Endothelial cell of umbilical vein (primary cell): ENCODE measurements at regions not wholly inside any gene's neighbourhood (a gene's known extent, or its start where the extent isn't known, plus 50 kb on each side); places are given as distances from the start of the nearest gene placed in this dataset.

Experiments used
- BruUV-seq: library from RNA; stranded (reverse); fragments of 400-500 nt; replicated peaks from 2 replicates; lab custom pipeline; 2021; lab: Mats Ljungman, UMichigan
- CTCF ChIA-PET: fragments of 300-600, 350-600 bp; sonication (Branson Sonifier 250); formaldehyde crosslinking; loops from one replicate; lab custom pipeline; 2021; ENCODE audit warnings: antibody characterized with exemption, inconsistent platforms; lab: Charles Lee
- POLR2A ChIA-PET: fragments of 300-600, 350-600 bp; sonication (Branson Sonifier 250); formaldehyde crosslinking; loops from one replicate; lab custom pipeline; 2021; ENCODE audit warnings: antibody characterized with exemption, inconsistent platforms; lab: Charles Lee
- DNase-seq: peaks from one replicate; pipeline ENCODE4 v3.0.0-alpha.2; 2011; ENCODE audit warnings: low read depth, low spot score
- FAIRE-seq: peaks from 2 replicates; lab custom pipeline; 2011; peaks lifted over from hg19 to GRCh38; lab: Jason Lieb, UNC
- H2AFZ ChIP-seq: 2 replicates; pipeline ENCODE4 v1.6.0; 2012; ENCODE audit warnings: low read depth, low read length, control low read depth, inconsistent platforms
- H3K27ac ChIP-seq: 2 replicates; pipeline ENCODE4 v1.5.1; 2011; ENCODE audit warnings: low read depth, mild to moderate bottlenecking, control low read depth, low read length, moderate library complexity; ENCODE audit not compliant: insufficient read depth
- H3K27me3 ChIP-seq, 2 experiments: 2 replicates each; pipeline versions ENCODE4 v1.6.0 to v1.6.1; 2011; ENCODE audit warnings: low read length in 2 of 2, mixed read lengths in 1 of 2; ENCODE audit not compliant: control insufficient read depth in 2 of 2, insufficient read depth in 2 of 2
- H3K36me3 ChIP-seq, 2 experiments: 2 replicates in 1 of 2; 3 replicates in 1 of 2; pipeline ENCODE4 v1.5.1; 2011; ENCODE audit warnings: low read length in 2 of 2, mild to moderate bottlenecking in 1 of 2, moderate library complexity in 1 of 2; ENCODE audit not compliant: control insufficient read depth in 2 of 2, insufficient read depth in 2 of 2; ENCODE audit errors: extremely low read depth in 1 of 2
- H3K4me1 ChIP-seq: 3 replicates; pipeline ENCODE4 v1.5.1; 2011; ENCODE audit warnings: mild to moderate bottlenecking, low read length; ENCODE audit not compliant: control insufficient read depth, insufficient read depth; ENCODE audit errors: extremely low read depth
- H3K4me2 ChIP-seq: 2 replicates; pipeline ENCODE4 v1.6.1; 2011; ENCODE audit warnings: low read length, control low read depth, mixed read lengths; ENCODE audit not compliant: insufficient read depth
- H3K4me3 ChIP-seq, 3 experiments: fragments of 200-600 bp in 1 of 3; sonication (generic), shearing (Covaris generic) in 1 of 3; replicated peaks in 1 of 3; 2 replicates each; pipeline ENCODE4 v1.5.1; 2011 to 2016; ENCODE audit warnings: control low read depth in 3 of 3, low read length in 3 of 3, mild to moderate bottlenecking in 2 of 3, inconsistent platforms in 1 of 3, low read depth in 1 of 3, moderate library complexity in 1 of 3; ENCODE audit not compliant: insufficient read depth in 1 of 3
- H3K79me2 ChIP-seq: 2 replicates; pipeline ENCODE4 v1.6.0; 2012; ENCODE audit warnings: low read length, inconsistent platforms; ENCODE audit not compliant: control insufficient read depth, insufficient read depth
- H3K9ac ChIP-seq: replicated peaks from 2 replicates; pipeline ENCODE3; 2011; ENCODE audit warnings: low read length, control low read depth; ENCODE audit not compliant: insufficient read depth; ENCODE audit errors: extremely low read depth
- H3K9me1 ChIP-seq: replicated peaks from 3 replicates; pipeline ENCODE4 v1.6.0; 2011; ENCODE audit warnings: mild to moderate bottlenecking, low read length; ENCODE audit not compliant: control insufficient read depth, insufficient read depth; ENCODE audit errors: extremely low read depth
- H3K9me3 ChIP-seq: replicated peaks from 2 replicates; pipeline ENCODE4 v1.5.1; 2012; ENCODE audit warnings: low read length, inconsistent platforms; ENCODE audit not compliant: control insufficient read depth, insufficient read depth
- H4K20me1 ChIP-seq: replicated peaks from 2 replicates; pipeline ENCODE3; 2011; ENCODE audit warnings: mild to moderate bottlenecking, low read length; ENCODE audit not compliant: control insufficient read depth, insufficient read depth; ENCODE audit errors: extremely low read depth
- EZH2 ChIP-seq: IDR thresholded peaks from 2 replicates; pipeline ENCODE4 v1.6.1; 2012; ENCODE audit warnings: borderline replicate concordance, low read depth, mild to moderate bottlenecking, moderate library complexity, low read length, inconsistent platforms; ENCODE audit not compliant: severe bottlenecking
- FOS ChIP-seq: IDR thresholded peaks from 2 replicates; pipeline ENCODE4 v1.6.1; 2011; ENCODE audit warnings: mild to moderate bottlenecking, low read length, moderate library complexity, borderline replicate concordance; ENCODE audit not compliant: insufficient read depth
- GATA2 ChIP-seq: IDR thresholded peaks from 2 replicates; pipeline ENCODE4 v1.7.0; 2011; ENCODE audit warnings: low read depth, mild to moderate bottlenecking, moderate library complexity, mixed read lengths, low read length; ENCODE audit not compliant: insufficient read length, insufficient read depth
- JUN ChIP-seq: IDR thresholded peaks from 2 replicates; pipeline ENCODE4 v1.6.1; 2011; ENCODE audit warnings: borderline replicate concordance, low read depth; ENCODE audit not compliant: insufficient read length, insufficient read depth
- MYC ChIP-seq: IDR thresholded peaks from one replicate; pipeline ENCODE4 v1.6.1; 2011; ENCODE audit warnings: mild to moderate bottlenecking, low read depth, low read length
- POLR2A ChIP-seq: IDR thresholded peaks from 2 replicates; pipeline ENCODE4 v1.6.1; 2012; ENCODE audit warnings: low read depth, mild to moderate bottlenecking, control low read depth, low read length
- POLR2AphosphoS5 ChIP-seq: IDR thresholded peaks from 2 replicates; pipeline ENCODE4 v1.6.1; 2012; ENCODE audit warnings: low read depth, mild to moderate bottlenecking, control low read depth, low read length, moderate library complexity; ENCODE audit not compliant: insufficient read depth
- dilution Hi-C: fragments of 300-500 bp; cut with MboI; formaldehyde crosslinking; loops from one replicate; pipeline ENCODE4 v1.15.0; 2019; ENCODE audit warnings: low sequenced_read_pairs; ENCODE audit not compliant: extremely low pct_ligation_motif_present
- intact Hi-C: fragments of 100-400 bp; cut with micrococcal nuclease; formaldehyde crosslinking; loops from one replicate; pipeline ENCODE4 v1.10.0; 2022
- TF ChIP-seq, protein P1 (sequence below): IDR thresholded peaks from 2 replicates; pipeline ENCODE4 v1.6.1; 2011; ENCODE audit not compliant: insufficient read depth, insufficient read length
- TF ChIP-seq, protein P2 (sequence below), 2 donors: IDR thresholded peaks; 1 replicate in 1 of 2; 2 replicates in 1 of 2; pipeline ENCODE4 v1.5.1; 2011; ENCODE audit warnings: low read length in 2 of 2, mild to moderate bottlenecking in 2 of 2, moderate library complexity in 2 of 2, control low read depth in 1 of 2, inconsistent platforms in 1 of 2, low read depth in 1 of 2; ENCODE audit not compliant: insufficient read depth in 1 of 2; ENCODE audit errors: extremely low read depth in 1 of 2

- no TSS peak for BruUV-seq
- no peaks in the 10 kb centered on the region for H3K9me1 ChIP-seq
- H3K27ac ChIP-seq, result no peak overlapping the region
- no peak overlapping the region for H2AFZ ChIP-seq
- POLR2A ChIA-PET, result no interaction called here
- no peak for TF ChIP-seq EZH2
- TF ChIP-seq FOS, result no peak
- TF ChIP-seq GATA2, result no peak
- TF ChIP-seq, protein P1, sequence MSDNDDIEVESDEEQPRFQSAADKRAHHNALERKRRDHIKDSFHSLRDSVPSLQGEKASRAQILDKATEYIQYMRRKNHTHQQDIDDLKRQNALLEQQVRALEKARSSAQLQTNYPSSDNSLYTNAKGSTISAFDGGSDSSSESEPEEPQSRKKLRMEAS, result no peak
- TF ChIP-seq MYC, result no peak
- no peak for TF ChIP-seq JUN
- TF ChIP-seq, protein P2, sequence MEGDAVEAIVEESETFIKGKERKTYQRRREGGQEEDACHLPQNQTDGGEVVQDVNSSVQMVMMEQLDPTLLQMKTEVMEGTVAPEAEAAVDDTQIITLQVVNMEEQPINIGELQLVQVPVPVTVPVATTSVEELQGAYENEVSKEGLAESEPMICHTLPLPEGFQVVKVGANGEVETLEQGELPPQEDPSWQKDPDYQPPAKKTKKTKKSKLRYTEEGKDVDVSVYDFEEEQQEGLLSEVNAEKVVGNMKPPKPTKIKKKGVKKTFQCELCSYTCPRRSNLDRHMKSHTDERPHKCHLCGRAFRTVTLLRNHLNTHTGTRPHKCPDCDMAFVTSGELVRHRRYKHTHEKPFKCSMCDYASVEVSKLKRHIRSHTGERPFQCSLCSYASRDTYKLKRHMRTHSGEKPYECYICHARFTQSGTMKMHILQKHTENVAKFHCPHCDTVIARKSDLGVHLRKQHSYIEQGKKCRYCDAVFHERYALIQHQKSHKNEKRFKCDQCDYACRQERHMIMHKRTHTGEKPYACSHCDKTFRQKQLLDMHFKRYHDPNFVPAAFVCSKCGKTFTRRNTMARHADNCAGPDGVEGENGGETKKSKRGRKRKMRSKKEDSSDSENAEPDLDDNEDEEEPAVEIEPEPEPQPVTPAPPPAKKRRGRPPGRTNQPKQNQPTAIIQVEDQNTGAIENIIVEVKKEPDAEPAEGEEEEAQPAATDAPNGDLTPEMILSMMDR (IDR thresholded peaks at IDR 0.05; ENCODE audit: extremely low read depth in 1 of 2, insufficient read depth in 1 of 2, low read depth in 1 of 2, low read length in 2 of 2), result no peak
- TF ChIP-seq POLR2AphosphoS5, result no peak
- no peak for TF ChIP-seq POLR2A
- DNase-seq (no peak), FAIRE-seq (no peak)
- no peaks in the 10 kb centered on the region for H4K20me1 ChIP-seq
- no peaks in the 10 kb centered on the region for H3K9me3 ChIP-seq
- no peak overlapping the region for H3K9ac ChIP-seq
- intact Hi-C loops, result no loop called here
- H3K4me3 ChIP-seq, result no peak overlapping the region
- H3K4me1 ChIP-seq, result no peaks in the 10 kb centered on the region
- dilution Hi-C loops, result no loop called here
- CTCF ChIA-PET, result interaction anchor here (0.6 to 1.0 kb wide), 2 partner anchors 15 to 112 kb away, joined by 3 read pairs; no protein-coding TSS in a partner anchor
- no peaks in the 10 kb centered on the region for H3K36me3 ChIP-seq
- H3K79me2 ChIP-seq, result no peaks in the 10 kb centered on the region
- H3K4me2 ChIP-seq, result no peak overlapping the region
- peaks cover 0 to 2% of the 10 kb centered on the region in 2 experiments for H3K27me3 ChIP-seq
Measured at GRCh38 chr2:72036595-72036994, 111.1 kb downstream of the CYP26B1 start.
